HG03565 (cell line): ENCODE measurements at regions not wholly inside any gene's neighbourhood (a gene's known extent, or its start where the extent isn't known, plus 50 kb on each side); places are given as distances from the start of the nearest gene placed in this dataset.

Source experiments
- ATAC-seq: cut with Tn5 transposase; IDR thresholded peaks from one replicate; pipeline ENCODE4 v1.9.1; 2021; ENCODE audit warnings: mild to moderate bottlenecking, moderate library complexity; ENCODE audit not compliant: unreplicated experiment

GRCh38 chrX:68998716-68999115, 166.5 kb downstream of the PJA1 start:
- ATAC-seq: no peak

GRCh38 chrX:68997911-68998310, 167.3 kb downstream of the PJA1 start:
- ATAC-seq: no peak

- ATAC-seq: no peak
Measured at GRCh38 chrX:68997511-68997910, 167.7 kb downstream of the PJA1 start.

GRCh38 chrX:68995780-68996551, 167.1 kb downstream of the EFNB1 start:
- no peak for ATAC-seq

GRCh38 chrX:68995386-68995779, 166.6 kb downstream of the EFNB1 start:
- ATAC-seq: no peak

GRCh38 chrX:68994891-68995255, 166.1 kb downstream of the EFNB1 start:
- no peak for ATAC-seq

- no peak for ATAC-seq
Measured at GRCh38 chrX:68994135-68994890, 165.5 kb downstream of the EFNB1 start.

GRCh38 chrX:68992821-68993397, 164.1 kb downstream of the EFNB1 start:
- no peak for ATAC-seq

- no peak for ATAC-seq
Measured at GRCh38 chrX:68991691-68992345, 163.0 kb downstream of the EFNB1 start.

- ATAC-seq: no peak
Measured at GRCh38 chrX:68990948-68991347, 162.1 kb downstream of the EFNB1 start.

- no peak for ATAC-seq
Measured at GRCh38 chrX:68989865-68990606, 161.2 kb downstream of the EFNB1 start.

GRCh38 chrX:68989456-68989855, 160.6 kb downstream of the EFNB1 start:
- ATAC-seq: no peak

GRCh38 chrX:68988865-68989264, 160.0 kb downstream of the EFNB1 start:
- no peak for ATAC-seq

- no peak for ATAC-seq
Measured at GRCh38 chrX:68985135-68985755, 156.4 kb downstream of the EFNB1 start.

- no peak for ATAC-seq
Measured at GRCh38 chrX:68983004-68983857, 154.4 kb downstream of the EFNB1 start.

- no peak for ATAC-seq
Measured at GRCh38 chrX:68982476-68982875, 153.7 kb downstream of the EFNB1 start.

- ATAC-seq: no peak
Measured at GRCh38 chrX:68980906-68981616, 152.2 kb downstream of the EFNB1 start.

- no peak for ATAC-seq
Measured at GRCh38 chrX:68978655-68979054, 149.8 kb downstream of the EFNB1 start.

GRCh38 chrX:68978255-68978654, 149.4 kb downstream of the EFNB1 start:
- no peak for ATAC-seq
